ENCODE measurements at regions not wholly inside any gene's neighbourhood (a gene's known extent, or its start where the extent isn't known, plus 50 kb on each side); places are given as distances from the start of the nearest gene placed in this dataset.

- no peak overlapping the region for H3K27ac ChIP-seq
Observed at GRCh38 chr13:61700620-61701019, 285.0 kb upstream of the PCDH20 start.

DNA sequence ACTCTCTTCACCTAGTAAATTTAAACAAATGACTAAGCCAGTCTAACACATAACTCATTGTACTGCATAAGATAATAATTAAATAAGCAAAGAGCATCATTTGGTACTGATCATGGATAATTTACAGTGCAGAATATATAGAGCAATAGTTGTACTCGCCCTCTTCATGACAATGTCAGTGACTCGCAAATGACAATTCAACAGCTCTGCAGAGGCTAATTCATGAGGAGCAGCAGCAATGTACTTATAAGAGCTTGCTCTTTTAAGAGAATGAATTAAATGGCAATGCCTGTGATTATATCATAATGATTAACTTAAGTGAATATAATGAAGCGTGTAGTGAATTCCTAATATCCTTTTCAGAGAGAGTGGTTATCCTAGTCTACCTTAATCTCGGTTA is 284.5 kb upstream of the PCDH20 start:
- no peak for DNase-seq (ENCODE audit: low spot score)
- no peaks in the 10 kb centered on the region for H4K20me1 ChIP-seq (ENCODE audit: insufficient read depth, poor library complexity, severe bottlenecking)
- H3K27me3 ChIP-seq, result no peaks in the 10 kb centered on the region
- no peak overlapping the region for H2AFZ ChIP-seq
- no peaks in the 10 kb centered on the region for H3K9me2 ChIP-seq (replicated peaks; ENCODE audit: insufficient read depth)
- H3K4me2 ChIP-seq, result no peak overlapping the region
- WGBS (ENCODE audit: low lambda C conversion rate, missing lambda C conversion rate), result 90% methylated on average over 4 of the region's 4 CpGs
- no peaks in the 10 kb centered on the region for H3K9me3 ChIP-seq (ENCODE audit: low read depth)
- no peak overlapping the region for H3K4me3 ChIP-seq
- H3K4me1 ChIP-seq (ENCODE audit: insufficient read depth), result no peaks in the 10 kb centered on the region
- H3K79me2 ChIP-seq, result no peaks in the 10 kb centered on the region
- no peaks in the 10 kb centered on the region for H3K36me3 ChIP-seq (replicated peaks; ENCODE audit: insufficient read depth, low read depth)
- H3K27ac ChIP-seq, result no peak overlapping the region
- TF ChIP-seq EZH2phosphoT487 (IDR thresholded peaks at IDR 0.05; ENCODE audit: low read depth, severe bottlenecking, unreplicated experiment), result no peak
- no peak for TF ChIP-seq EZH2 (IDR thresholded peaks at IDR 0.05; ENCODE audit: borderline replicate concordance)
- TF ChIP-seq, protein P1, sequence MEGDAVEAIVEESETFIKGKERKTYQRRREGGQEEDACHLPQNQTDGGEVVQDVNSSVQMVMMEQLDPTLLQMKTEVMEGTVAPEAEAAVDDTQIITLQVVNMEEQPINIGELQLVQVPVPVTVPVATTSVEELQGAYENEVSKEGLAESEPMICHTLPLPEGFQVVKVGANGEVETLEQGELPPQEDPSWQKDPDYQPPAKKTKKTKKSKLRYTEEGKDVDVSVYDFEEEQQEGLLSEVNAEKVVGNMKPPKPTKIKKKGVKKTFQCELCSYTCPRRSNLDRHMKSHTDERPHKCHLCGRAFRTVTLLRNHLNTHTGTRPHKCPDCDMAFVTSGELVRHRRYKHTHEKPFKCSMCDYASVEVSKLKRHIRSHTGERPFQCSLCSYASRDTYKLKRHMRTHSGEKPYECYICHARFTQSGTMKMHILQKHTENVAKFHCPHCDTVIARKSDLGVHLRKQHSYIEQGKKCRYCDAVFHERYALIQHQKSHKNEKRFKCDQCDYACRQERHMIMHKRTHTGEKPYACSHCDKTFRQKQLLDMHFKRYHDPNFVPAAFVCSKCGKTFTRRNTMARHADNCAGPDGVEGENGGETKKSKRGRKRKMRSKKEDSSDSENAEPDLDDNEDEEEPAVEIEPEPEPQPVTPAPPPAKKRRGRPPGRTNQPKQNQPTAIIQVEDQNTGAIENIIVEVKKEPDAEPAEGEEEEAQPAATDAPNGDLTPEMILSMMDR (IDR thresholded peaks at IDR 0.05; ENCODE audit: poor library complexity), result no peak

More at GRCh38 chr13:61700620-61701019, 285.0 kb upstream of the PCDH20 start:
- H3K27me3 ChIP-seq, result no peaks in the 10 kb centered on the region
- no peaks in the 10 kb centered on the region for H3K9me3 ChIP-seq (ENCODE audit: low read depth)
- no peak for TF ChIP-seq EZH2phosphoT487 (IDR thresholded peaks at IDR 0.05; ENCODE audit: low read depth, severe bottlenecking, unreplicated experiment)
- TF ChIP-seq EZH2 (IDR thresholded peaks at IDR 0.05; ENCODE audit: borderline replicate concordance), result no peak
- TF ChIP-seq, protein P1 (IDR thresholded peaks at IDR 0.05; ENCODE audit: poor library complexity), result no peak
- H3K4me1 ChIP-seq (ENCODE audit: insufficient read depth), result no peaks in the 10 kb centered on the region
- H3K79me2 ChIP-seq, result no peaks in the 10 kb centered on the region
- no peaks in the 10 kb centered on the region for H3K36me3 ChIP-seq (replicated peaks; ENCODE audit: insufficient read depth, low read depth)
- no peak overlapping the region for H3K4me2 ChIP-seq
- H3K4me3 ChIP-seq, result no peak overlapping the region
- 81% methylated on average over 2 of the region's 2 CpGs for WGBS (ENCODE audit: low lambda C conversion rate, missing lambda C conversion rate)
- H2AFZ ChIP-seq, result no peak overlapping the region
- H4K20me1 ChIP-seq (ENCODE audit: insufficient read depth, poor library complexity, severe bottlenecking), result no peaks in the 10 kb centered on the region
- no peak for DNase-seq (ENCODE audit: low spot score)
- no peaks in the 10 kb centered on the region for H3K9me2 ChIP-seq (replicated peaks; ENCODE audit: insufficient read depth)

DNA sequence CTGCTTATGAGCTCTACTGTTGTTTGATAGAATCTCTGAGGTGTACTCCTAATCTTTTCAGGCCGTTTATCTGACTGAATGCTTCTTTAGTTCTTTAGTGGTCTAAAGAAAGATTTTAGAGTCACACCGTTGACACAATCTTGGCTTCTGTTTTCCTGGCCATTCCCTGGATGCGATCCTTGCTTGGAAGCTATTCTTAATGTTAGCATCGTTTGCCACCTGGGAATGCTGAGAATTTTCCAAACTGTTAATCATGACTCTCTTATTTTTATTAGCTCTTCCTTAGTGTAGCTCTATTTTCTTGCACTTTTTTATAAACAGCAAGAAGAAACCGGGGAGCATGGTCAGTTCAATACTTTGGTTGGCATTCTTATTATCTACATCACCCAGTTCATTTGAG is 281.0 kb upstream of the PCDH20 start:
- H3K9me3 ChIP-seq (ENCODE audit: low read depth), result no peaks in the 10 kb centered on the region
- H3K36me3 ChIP-seq (replicated peaks; ENCODE audit: insufficient read depth, low read depth), result no peaks in the 10 kb centered on the region
- H2AFZ ChIP-seq, result no peak overlapping the region
- no peak overlapping the region for H3K4me3 ChIP-seq
- H3K4me1 ChIP-seq (ENCODE audit: insufficient read depth), result no peaks in the 10 kb centered on the region
- no peak overlapping the region for H3K4me2 ChIP-seq
- TF ChIP-seq, protein P1 (IDR thresholded peaks at IDR 0.05; ENCODE audit: poor library complexity), result no peak
- TF ChIP-seq EZH2 (IDR thresholded peaks at IDR 0.05; ENCODE audit: borderline replicate concordance), result no peak
- TF ChIP-seq EZH2phosphoT487 (IDR thresholded peaks at IDR 0.05; ENCODE audit: low read depth, severe bottlenecking, unreplicated experiment), result no peak
- DNase-seq (ENCODE audit: low spot score), result no peak
- no peaks in the 10 kb centered on the region for H3K27me3 ChIP-seq
- H4K20me1 ChIP-seq (ENCODE audit: insufficient read depth, poor library complexity, severe bottlenecking), result no peaks in the 10 kb centered on the region
- H3K9me2 ChIP-seq (replicated peaks; ENCODE audit: insufficient read depth), result no peaks in the 10 kb centered on the region
- H3K27ac ChIP-seq, result no peak overlapping the region
- WGBS (ENCODE audit: low lambda C conversion rate, missing lambda C conversion rate), result 71% methylated on average over 5 of the region's 5 CpGs
- no peaks in the 10 kb centered on the region for H3K79me2 ChIP-seq

DNA sequence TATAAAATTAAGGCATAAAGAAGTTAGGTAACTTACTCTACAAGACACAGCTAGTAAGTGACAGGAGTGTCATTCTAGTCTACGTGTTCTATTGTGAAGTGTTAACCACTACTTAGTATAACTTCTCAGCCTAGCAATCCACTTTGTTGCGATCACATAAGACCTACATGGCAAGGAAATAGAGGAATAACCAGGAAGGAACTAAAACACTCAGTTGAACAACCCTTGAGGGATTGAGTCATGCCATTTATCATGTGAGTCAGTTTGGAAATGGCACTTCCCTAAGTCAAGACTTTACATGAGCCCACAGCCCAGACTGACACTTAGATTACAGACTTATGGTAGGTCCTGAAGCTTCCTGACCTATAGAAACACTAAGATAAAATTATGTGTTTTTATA is 279.5 kb upstream of the PCDH20 start:
- Histone ChIP-seq H3K9me2 (replicated peaks; ENCODE audit: insufficient read depth) (no peaks in the 10 kb centered on the region), H3K27ac (no peak overlapping the region), H3K4me3 (no peak overlapping the region), H3K4me1 (ENCODE audit: insufficient read depth) (no peaks in the 10 kb centered on the region), H3K4me2 (no peak overlapping the region), H3K9me3 (ENCODE audit: low read depth) (no peaks in the 10 kb centered on the region), H4K20me1 (ENCODE audit: insufficient read depth, poor library complexity, severe bottlenecking) (no peaks in the 10 kb centered on the region), H3K79me2 (no peaks in the 10 kb centered on the region), H3K27me3 (no peaks in the 10 kb centered on the region), H2AFZ (no peak overlapping the region), H3K36me3 (replicated peaks; ENCODE audit: insufficient read depth, low read depth) (no peaks in the 10 kb centered on the region)
- WGBS (ENCODE audit: low lambda C conversion rate, missing lambda C conversion rate), result 93% methylated on average over 2 of the region's 2 CpGs
- DNase-seq (ENCODE audit: low spot score), result no peak
- TF ChIP-seq, protein P1 (IDR thresholded peaks at IDR 0.05; ENCODE audit: poor library complexity), result no peak
- TF ChIP-seq EZH2 (IDR thresholded peaks at IDR 0.05; ENCODE audit: borderline replicate concordance) (no peak), EZH2phosphoT487 (IDR thresholded peaks at IDR 0.05; ENCODE audit: low read depth, severe bottlenecking, unreplicated experiment) (no peak)

Data from hepatocyte (in vitro differentiated cells).